ENCODE measurements at regions not wholly inside any gene's neighbourhood (a gene's known extent, or its start where the extent isn't known, plus 50 kb on each side); places are given as distances from the start of the nearest gene placed in this dataset.

- TF ChIP-seq ZBTB33 (IDR thresholded peaks at IDR 0.05) (no peak), POLR2A (IDR thresholded peaks at IDR 0.05; ENCODE audit: low read depth, low read length) (no peak), CTCF (IDR thresholded peaks at IDR 0.05 in 2 of 3, conservative IDR thresholded peaks at IDR 0.05 in 1 of 3; ENCODE audit: control insufficient read depth in 2 of 3, extremely low read depth in 1 of 3, insufficient read depth in 1 of 3, low read depth in 3 of 3, low read length in 3 of 3) (no peak)
Measured at GRCh38 chr12:4169531-4169930, 104.0 kb upstream of the CCND2 start.
